ENCODE measurements at regions not wholly inside any gene's neighbourhood (a gene's known extent, or its start where the extent isn't known, plus 50 kb on each side); places are given as distances from the start of the nearest gene placed in this dataset.

DNA sequence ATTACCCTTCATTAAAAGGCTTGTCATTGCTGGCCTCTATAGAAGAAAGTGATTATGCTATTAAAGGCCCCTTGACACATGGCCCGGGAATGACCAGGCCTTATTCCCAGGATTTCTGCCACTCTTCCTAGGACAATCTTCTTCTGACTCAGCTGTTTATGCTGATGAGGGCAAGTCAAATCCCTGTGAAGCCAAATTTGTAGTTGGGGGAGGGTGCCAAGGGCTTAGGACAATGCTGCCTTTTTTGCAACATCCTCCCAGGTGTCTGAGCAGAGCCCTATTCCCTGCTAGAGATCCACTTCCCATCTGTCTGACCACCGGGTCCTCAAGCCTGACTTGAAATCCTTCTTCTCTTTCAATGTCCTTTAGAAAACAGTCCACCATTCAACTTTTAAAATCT is 230.7 kb upstream of the SRRM4 start:
- Histone ChIP-seq H3K9me3 (ENCODE audit: insufficient read depth in 2 of 2, low read depth in 1 of 2, low read length in 1 of 2) (peaks cover 3% of the 10 kb centered on the region in 2 experiments; a peak in 1 of 4 replicates), H3K4me3 (ENCODE audit: extremely low read depth in 1 of 4, insufficient read depth in 2 of 4, low read depth in 3 of 4, low read length in 4 of 4) (no peak overlapping the region), H2BK120ac (replicated peaks; ENCODE audit: low read depth, low read length) (no peak overlapping the region), H3K23ac (ENCODE audit: insufficient read length) (no peak overlapping the region), H3K56ac (replicated peaks; ENCODE audit: insufficient read length, low read depth, low read length) (no peak overlapping the region), H4K20me1 (replicated peaks in 1 of 2; ENCODE audit: control insufficient read depth in 1 of 2, insufficient read depth in 2 of 2, low read length in 2 of 2) (no peaks in the 10 kb centered on the region), H3K4ac (replicated peaks; ENCODE audit: insufficient read length, low read depth, low read length) (no peak overlapping the region), H3K4me2 (ENCODE audit: insufficient read depth in 1 of 2, low read depth in 2 of 2, low read length in 2 of 2) (0 out of 4 replicates have a peak overlapping the region, but pooled peaks of 1 of the 2 experiments have one; percentile 10), H3K27ac (ENCODE audit: low read depth, low read length) (no peak overlapping the region), H3K27me3 (replicated peaks in 1 of 4; ENCODE audit: control insufficient read depth in 3 of 4, extremely low read depth in 1 of 4, insufficient read depth in 3 of 4, low read length in 3 of 4) (no peaks in the 10 kb centered on the region), H3K36me3 (ENCODE audit: control insufficient read depth in 2 of 4, insufficient read depth in 4 of 4, low read length in 3 of 4) (no peaks in the 10 kb centered on the region), H3K79me2 (ENCODE audit: control insufficient read depth in 1 of 2, insufficient read depth in 2 of 2, low read length in 2 of 2) (no peaks in the 10 kb centered on the region), H2BK12ac (ENCODE audit: low read depth, low read length) (no peak overlapping the region), H2AFZ (ENCODE audit: low read length) (no peak overlapping the region), H2BK20ac (ENCODE audit: low read length) (no peak overlapping the region), H3K23me2 (ENCODE audit: low read depth, low read length) (no peaks in the 10 kb centered on the region), H4K8ac (ENCODE audit: extremely low read depth, insufficient read depth, low read length) (no peak overlapping the region), H2BK5ac (ENCODE audit: low read depth, low read length) (no peak overlapping the region), H3K79me1 (ENCODE audit: low read depth, low read length) (no peaks in the 10 kb centered on the region), H2AK5ac (ENCODE audit: low read depth, low read length) (no peak overlapping the region), H4K5ac (ENCODE audit: insufficient read length, low read depth, low read length) (no peak overlapping the region), H3K14ac (ENCODE audit: insufficient read length) (no peak overlapping the region), H3K18ac (ENCODE audit: extremely low read depth, low read length) (no peak overlapping the region), H2BK15ac (ENCODE audit: low read length) (no peak overlapping the region), H3K9ac (replicated peaks in 1 of 4; ENCODE audit: extremely low read depth in 1 of 4, low read depth in 3 of 4, low read length in 3 of 4) (no peak overlapping the region), H4K91ac (replicated peaks; ENCODE audit: insufficient read length, low read length) (no peak overlapping the region), H3K4me1 (replicated peaks in 1 of 4; ENCODE audit: control insufficient read depth in 3 of 4, insufficient read depth in 4 of 4, low read length in 3 of 4) (peaks cover 0 to 7% (median 3%) of the 10 kb centered on the region in 4 experiments; a peak in 3 of 7 replicates)
- CTCF ChIA-PET (ENCODE audit: partially characterized antibody), result interaction anchor here (1.1 kb wide), 1 partner anchor 8 kb away, joined by 3 read pairs; no protein-coding TSS in a partner anchor
- DNase-seq (ENCODE audit: low read depth in 1 of 2, low spot score in 2 of 2) (no peak), FAIRE-seq (no peak)
- POLR2A ChIA-PET (ENCODE audit: partially characterized antibody), result no interaction called here
- WGBS, 2 experiments (ENCODE audit: extremely low coverage in 1 of 2, insufficient coverage in 1 of 2, insufficient read length in 1 of 2, insufficient replicate concordance in 2 of 2, low coverage in 1 of 2, low lambda C conversion rate in 2 of 2, missing lambda C conversion rate in 1 of 2), result 82% methylated on average over 2 of the region's 2 CpGs; no CpG with 5 or more reads in 1 of the 2 experiments
- no peak for TF ChIP-seq POLR2AphosphoS5 (IDR thresholded peaks at IDR 0.05; ENCODE audit: low read depth, low read length)
- TF ChIP-seq, protein P1, sequence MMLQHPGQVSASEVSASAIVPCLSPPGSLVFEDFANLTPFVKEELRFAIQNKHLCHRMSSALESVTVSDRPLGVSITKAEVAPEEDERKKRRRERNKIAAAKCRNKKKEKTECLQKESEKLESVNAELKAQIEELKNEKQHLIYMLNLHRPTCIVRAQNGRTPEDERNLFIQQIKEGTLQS (IDR thresholded peaks at IDR 0.05; ENCODE audit: insufficient read depth, low read depth, low read length), result no peak
- no peak for TF ChIP-seq SIRT6 (IDR thresholded peaks at IDR 0.05; ENCODE audit: low read length)
- TF ChIP-seq CTBP2 (IDR thresholded peaks at IDR 0.05; ENCODE audit: borderline replicate concordance, insufficient read depth, insufficient read length, low read length), result no peak
- TF ChIP-seq FOSL1 (IDR thresholded peaks at IDR 0.05; ENCODE audit: insufficient read depth, low read depth, low read length), result no peak
- TF ChIP-seq, protein P2, sequence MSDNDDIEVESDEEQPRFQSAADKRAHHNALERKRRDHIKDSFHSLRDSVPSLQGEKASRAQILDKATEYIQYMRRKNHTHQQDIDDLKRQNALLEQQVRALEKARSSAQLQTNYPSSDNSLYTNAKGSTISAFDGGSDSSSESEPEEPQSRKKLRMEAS (IDR thresholded peaks at IDR 0.05), result no peak
- TF ChIP-seq, protein P3, sequence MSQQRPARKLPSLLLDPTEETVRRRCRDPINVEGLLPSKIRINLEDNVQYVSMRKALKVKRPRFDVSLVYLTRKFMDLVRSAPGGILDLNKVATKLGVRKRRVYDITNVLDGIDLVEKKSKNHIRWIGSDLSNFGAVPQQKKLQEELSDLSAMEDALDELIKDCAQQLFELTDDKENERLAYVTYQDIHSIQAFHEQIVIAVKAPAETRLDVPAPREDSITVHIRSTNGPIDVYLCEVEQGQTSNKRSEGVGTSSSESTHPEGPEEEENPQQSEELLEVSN (IDR thresholded peaks at IDR 0.05), result no peak
- no peak for TF ChIP-seq TBP (IDR thresholded peaks at IDR 0.05; ENCODE audit: low read depth, low read length)
- TF ChIP-seq, protein P4, sequence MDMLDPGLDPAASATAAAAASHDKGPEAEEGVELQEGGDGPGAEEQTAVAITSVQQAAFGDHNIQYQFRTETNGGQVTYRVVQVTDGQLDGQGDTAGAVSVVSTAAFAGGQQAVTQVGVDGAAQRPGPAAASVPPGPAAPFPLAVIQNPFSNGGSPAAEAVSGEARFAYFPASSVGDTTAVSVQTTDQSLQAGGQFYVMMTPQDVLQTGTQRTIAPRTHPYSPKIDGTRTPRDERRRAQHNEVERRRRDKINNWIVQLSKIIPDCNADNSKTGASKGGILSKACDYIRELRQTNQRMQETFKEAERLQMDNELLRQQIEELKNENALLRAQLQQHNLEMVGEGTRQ (IDR thresholded peaks at IDR 0.05; ENCODE audit: low read length), result no peak
